Fibroblast of lung (primary cell): ENCODE measurements at regions not wholly inside any gene's neighbourhood (a gene's known extent, or its start where the extent isn't known, plus 50 kb on each side); places are given as distances from the start of the nearest gene placed in this dataset.

ENCODE experiments used
- DNase-seq, 2 donors: peaks; one replicate each; pipeline versions ENCODE4 v3.0.0 to v3.0.0-alpha.2; 2010; ENCODE audit warnings: low read depth in 2 of 2
- H2AFZ ChIP-seq: 2 replicates; pipeline ENCODE4 v1.5.1; 2012; ENCODE audit warnings: low read length, control low read depth, inconsistent platforms
- H3K27ac ChIP-seq: 2 replicates; pipeline ENCODE4 v1.5.1; 2011; ENCODE audit warnings: low read length, control low read depth; ENCODE audit not compliant: insufficient read depth
- H3K27me3 ChIP-seq: 2 replicates; pipeline ENCODE4 v1.5.1; 2011; ENCODE audit warnings: mild to moderate bottlenecking, low read length; ENCODE audit not compliant: control insufficient read depth, insufficient read depth
- H3K36me3 ChIP-seq: 2 replicates; pipeline ENCODE4 v1.5.1; 2011; ENCODE audit warnings: low read length; ENCODE audit not compliant: control insufficient read depth, insufficient read depth
- H3K4me1 ChIP-seq: 2 replicates; pipeline ENCODE4 v1.5.1; 2011; ENCODE audit warnings: low read length; ENCODE audit not compliant: control insufficient read depth, insufficient read depth; ENCODE audit errors: extremely low read depth
- H3K4me2 ChIP-seq: 2 replicates; pipeline ENCODE4 v1.5.1; 2011; ENCODE audit warnings: low read length, control low read depth; ENCODE audit not compliant: insufficient read depth; ENCODE audit errors: extremely low read depth
- H3K4me3 ChIP-seq, 4 experiments: fragments of 200-600 bp in 1 of 4; sonication (generic) in 1 of 4; replicated peaks in 1 of 4; 2 replicates each; pipeline ENCODE4 v1.5.1; 2011 to 2016; ENCODE audit warnings: low read length in 4 of 4, low read depth in 3 of 4, mild to moderate bottlenecking in 3 of 4, control low read depth in 2 of 4, inconsistent platforms in 1 of 4, mixed read lengths in 1 of 4; ENCODE audit not compliant: insufficient read depth in 1 of 4; ENCODE audit errors: control extremely low read depth in 1 of 4
- H3K79me2 ChIP-seq: 2 replicates; pipeline ENCODE4 v1.5.1; 2012; ENCODE audit warnings: mild to moderate bottlenecking, low read length, inconsistent platforms; ENCODE audit not compliant: control insufficient read depth, insufficient read depth
- H3K9ac ChIP-seq: 2 replicates; pipeline ENCODE4 v1.5.1; 2011; ENCODE audit warnings: mild to moderate bottlenecking, low read length, control low read depth; ENCODE audit not compliant: insufficient read depth
- H3K9me3 ChIP-seq: 2 replicates; pipeline ENCODE4 v1.5.1; 2012; ENCODE audit warnings: low read depth, low read length; ENCODE audit not compliant: control insufficient read depth, insufficient read depth
- H4K20me1 ChIP-seq: 2 replicates; pipeline ENCODE4 v1.5.1; 2011; ENCODE audit warnings: low read length; ENCODE audit not compliant: control insufficient read depth, insufficient read depth; ENCODE audit errors: extremely low read depth
- EZH2 ChIP-seq: IDR thresholded peaks from 2 replicates; pipeline ENCODE4 v1.5.1; 2012; ENCODE audit warnings: low read length, control low read depth, mild to moderate bottlenecking; ENCODE audit errors: missing control alignments
- TF ChIP-seq, protein P1 (sequence below), 2 donors: IDR thresholded peaks in 1 of 2; conservative IDR thresholded peaks in 1 of 2; 1 replicate in 1 of 2; 2 replicates in 1 of 2; pipeline ENCODE4 v1.5.1; 2011 to 2012; ENCODE audit warnings: low read length in 2 of 2, control low read depth in 1 of 2, inconsistent platforms in 1 of 2, low read depth in 1 of 2, mild to moderate bottlenecking in 1 of 2

DNA sequence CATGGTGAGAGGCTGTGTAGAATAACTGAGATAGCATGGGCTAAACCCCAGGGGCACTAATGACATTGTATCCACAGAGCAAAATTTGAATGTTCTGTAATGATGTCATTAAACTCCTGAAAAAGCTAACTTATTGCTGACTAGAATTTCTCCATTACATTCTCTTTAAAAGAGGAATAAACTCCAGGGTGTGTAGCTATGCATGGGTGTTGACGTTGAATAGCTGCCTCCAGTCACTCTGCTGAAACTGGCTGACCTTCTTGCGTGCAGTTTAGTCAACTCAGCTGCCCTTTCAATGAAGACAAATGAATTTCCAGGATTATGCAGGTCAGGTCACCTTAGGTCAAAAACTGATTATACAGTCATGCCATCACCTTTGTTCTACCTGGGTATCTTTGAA is 617.5 kb upstream of the WWC1 start:
- H4K20me1 ChIP-seq, result no peaks in the 10 kb centered on the region
- no peak overlapping the region for H3K4me2 ChIP-seq
- no peak for DNase-seq
- no peaks in the 10 kb centered on the region for H3K4me1 ChIP-seq
- no peak overlapping the region for H3K9ac ChIP-seq
- H3K36me3 ChIP-seq, result no peaks in the 10 kb centered on the region
- no peak overlapping the region for H3K4me3 ChIP-seq
- TF ChIP-seq, protein P1, sequence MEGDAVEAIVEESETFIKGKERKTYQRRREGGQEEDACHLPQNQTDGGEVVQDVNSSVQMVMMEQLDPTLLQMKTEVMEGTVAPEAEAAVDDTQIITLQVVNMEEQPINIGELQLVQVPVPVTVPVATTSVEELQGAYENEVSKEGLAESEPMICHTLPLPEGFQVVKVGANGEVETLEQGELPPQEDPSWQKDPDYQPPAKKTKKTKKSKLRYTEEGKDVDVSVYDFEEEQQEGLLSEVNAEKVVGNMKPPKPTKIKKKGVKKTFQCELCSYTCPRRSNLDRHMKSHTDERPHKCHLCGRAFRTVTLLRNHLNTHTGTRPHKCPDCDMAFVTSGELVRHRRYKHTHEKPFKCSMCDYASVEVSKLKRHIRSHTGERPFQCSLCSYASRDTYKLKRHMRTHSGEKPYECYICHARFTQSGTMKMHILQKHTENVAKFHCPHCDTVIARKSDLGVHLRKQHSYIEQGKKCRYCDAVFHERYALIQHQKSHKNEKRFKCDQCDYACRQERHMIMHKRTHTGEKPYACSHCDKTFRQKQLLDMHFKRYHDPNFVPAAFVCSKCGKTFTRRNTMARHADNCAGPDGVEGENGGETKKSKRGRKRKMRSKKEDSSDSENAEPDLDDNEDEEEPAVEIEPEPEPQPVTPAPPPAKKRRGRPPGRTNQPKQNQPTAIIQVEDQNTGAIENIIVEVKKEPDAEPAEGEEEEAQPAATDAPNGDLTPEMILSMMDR (conservative IDR thresholded peaks at IDR 0.05 in 1 of 2, IDR thresholded peaks at IDR 0.05 in 1 of 2; ENCODE audit: low read depth in 1 of 2, low read length in 2 of 2), result no peak
- TF ChIP-seq EZH2, result no peak
- no peaks in the 10 kb centered on the region for H3K79me2 ChIP-seq
- no peak overlapping the region for H2AFZ ChIP-seq
- no peak overlapping the region for H3K27ac ChIP-seq
- H3K27me3 ChIP-seq, result no peaks in the 10 kb centered on the region
- no peaks in the 10 kb centered on the region for H3K9me3 ChIP-seq

DNA sequence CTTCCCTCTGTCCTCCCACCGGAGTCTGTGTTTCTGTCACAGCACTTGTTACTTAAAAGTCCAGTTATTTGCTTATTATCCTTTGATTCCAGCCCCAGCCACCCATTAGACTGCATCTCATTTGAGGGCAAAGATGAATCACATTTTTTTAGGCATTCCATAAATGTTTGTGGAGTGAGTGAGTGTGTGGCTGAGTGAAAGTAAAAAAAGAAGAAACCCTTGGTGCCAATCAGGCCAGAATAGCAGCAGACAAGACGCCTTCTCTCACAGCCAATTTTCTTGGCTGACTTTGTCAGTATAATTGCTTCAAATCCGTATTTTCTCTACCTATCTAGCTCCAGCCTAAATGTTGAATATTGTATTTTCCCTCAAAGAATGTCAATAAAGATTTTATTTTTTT is 613.0 kb upstream of the WWC1 start:
- H3K4me1 ChIP-seq, result no peaks in the 10 kb centered on the region
- H3K79me2 ChIP-seq, result no peaks in the 10 kb centered on the region
- no peaks in the 10 kb centered on the region for H3K9me3 ChIP-seq
- H4K20me1 ChIP-seq, result no peaks in the 10 kb centered on the region
- no peaks in the 10 kb centered on the region for H3K27me3 ChIP-seq
- H3K36me3 ChIP-seq, result no peaks in the 10 kb centered on the region
- DNase-seq, result peak in 1 of 2 donors; percentile 67
- no peak overlapping the region for H2AFZ ChIP-seq
- H3K4me2 ChIP-seq, result no peak overlapping the region
- H3K27ac ChIP-seq, result no peak overlapping the region
- TF ChIP-seq EZH2, result no peak
- TF ChIP-seq, protein P1 (conservative IDR thresholded peaks at IDR 0.05 in 1 of 2, IDR thresholded peaks at IDR 0.05 in 1 of 2; ENCODE audit: low read depth in 1 of 2, low read length in 2 of 2), result no peak
- no peak overlapping the region for H3K9ac ChIP-seq
- H3K4me3 ChIP-seq, result no peak overlapping the region

DNA sequence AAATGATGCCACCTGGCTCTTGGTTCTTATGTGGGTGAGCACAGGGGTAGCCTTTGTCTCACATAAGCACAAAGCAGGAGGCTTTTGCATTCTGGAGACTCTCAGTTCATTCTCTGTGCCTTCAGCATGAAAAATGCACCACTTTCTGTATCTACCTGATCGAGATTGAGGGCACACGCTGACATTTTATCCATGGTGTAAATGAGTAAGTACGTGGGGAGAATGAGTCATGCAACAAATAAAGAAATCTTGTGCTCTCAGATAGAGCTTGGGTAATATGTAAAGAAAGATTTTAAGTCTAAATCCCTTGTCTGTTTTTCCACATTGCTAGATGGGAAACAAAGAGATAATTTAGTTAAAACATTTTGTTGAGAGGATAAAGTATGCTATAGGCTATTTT is 607.2 kb upstream of the WWC1 start:
- Histone ChIP-seq H3K9ac (no peak overlapping the region), H3K27me3 (no peaks in the 10 kb centered on the region), H3K79me2 (no peaks in the 10 kb centered on the region), H2AFZ (no peak overlapping the region), H3K4me2 (no peak overlapping the region), H3K36me3 (no peaks in the 10 kb centered on the region), H3K27ac (no peak overlapping the region), H3K9me3 (no peaks in the 10 kb centered on the region), H4K20me1 (no peaks in the 10 kb centered on the region), H3K4me1 (no peaks in the 10 kb centered on the region), H3K4me3 (no peak overlapping the region)
- DNase-seq, result peak in 1 of 2 donors; percentile 72
- TF ChIP-seq EZH2, result no peak
- TF ChIP-seq, protein P1 (conservative IDR thresholded peaks at IDR 0.05 in 1 of 2, IDR thresholded peaks at IDR 0.05 in 1 of 2; ENCODE audit: low read depth in 1 of 2, low read length in 2 of 2), result no peak
